NCI-H2171 treated with DMSO at 0.1 percent for 48 hours (cell line): ENCODE measurements at regions not wholly inside any gene's neighbourhood (a gene's known extent, or its start where the extent isn't known, plus 50 kb on each side); places are given as distances from the start of the nearest gene placed in this dataset.
A peak's percentile ranks its signal among the peaks of the same experiment; 100 is the strongest.
"Not testable (repeated sequence)": the region's sequence is repeated elsewhere in the genome, so short reads cannot be mapped to it uniquely, and the experiment has no call there.

ENCODE experiments used
- DNase-seq: peaks from one replicate; lab custom pipeline; 2025; lab: John Stamatoyannopoulos, UW

DNA sequence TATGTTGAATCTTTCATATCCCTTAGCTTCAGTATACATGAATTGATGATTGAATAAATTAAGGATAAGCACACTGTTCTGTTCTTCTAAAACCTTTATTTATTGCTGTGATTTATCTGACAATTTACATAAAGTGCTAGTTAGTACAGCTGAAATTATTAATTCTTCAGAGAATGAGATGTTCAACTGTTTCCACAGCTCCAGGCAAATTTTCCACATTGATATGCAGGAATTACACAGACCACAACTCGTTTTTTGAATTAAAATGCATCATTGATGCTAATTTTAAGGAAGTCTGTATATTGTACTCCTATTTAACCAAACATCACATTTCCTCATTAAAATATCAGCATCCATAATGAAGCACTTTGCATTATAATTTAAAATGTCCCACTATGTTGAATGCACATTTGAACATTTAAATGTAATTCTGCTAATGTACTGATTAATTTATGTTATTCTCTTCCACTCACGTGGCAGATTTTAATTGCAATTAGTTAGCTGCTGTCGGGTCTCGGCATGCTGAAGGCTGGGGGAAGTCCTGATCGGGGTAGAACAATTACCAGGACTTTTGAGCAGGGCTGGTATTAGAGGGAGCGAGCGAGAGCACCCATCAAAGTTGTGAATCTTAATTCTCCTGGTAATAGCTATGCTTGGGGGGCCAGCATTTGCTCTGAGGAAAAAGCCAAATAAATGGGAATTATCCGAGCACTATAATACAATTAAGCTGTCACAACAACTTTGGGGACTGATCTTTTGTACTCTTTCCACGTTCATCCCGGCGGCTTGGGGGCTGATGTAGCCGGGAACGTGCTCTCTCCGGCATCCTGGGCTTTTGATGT is 136.7 kb upstream of the TMTC4 start:
- no peak for DNase-seq

- DNase-seq, result no peak
These were observed 135.9 kb upstream of the TMTC4 start for GRCh38 chr13:100810481-100810880.

- peak; percentile 41 for DNase-seq
These were observed 135.3 kb upstream of the TMTC4 start for GRCh38 chr13:100809856-100810255.

GRCh38 chr13:100809129-100809390 is 134.5 kb upstream of the TMTC4 start:
- DNase-seq, result peak; percentile 4

GRCh38 chr13:100808330-100809128 is 133.9 kb upstream of the TMTC4 start:
- DNase-seq, result no peak

GRCh38 chr13:100803091-100803490 is 128.5 kb upstream of the TMTC4 start:
- peak; percentile 11 for DNase-seq

- DNase-seq, result no peak
These were observed 125.8 kb upstream of the TMTC4 start for GRCh38 chr13:100800283-100800875.

DNA sequence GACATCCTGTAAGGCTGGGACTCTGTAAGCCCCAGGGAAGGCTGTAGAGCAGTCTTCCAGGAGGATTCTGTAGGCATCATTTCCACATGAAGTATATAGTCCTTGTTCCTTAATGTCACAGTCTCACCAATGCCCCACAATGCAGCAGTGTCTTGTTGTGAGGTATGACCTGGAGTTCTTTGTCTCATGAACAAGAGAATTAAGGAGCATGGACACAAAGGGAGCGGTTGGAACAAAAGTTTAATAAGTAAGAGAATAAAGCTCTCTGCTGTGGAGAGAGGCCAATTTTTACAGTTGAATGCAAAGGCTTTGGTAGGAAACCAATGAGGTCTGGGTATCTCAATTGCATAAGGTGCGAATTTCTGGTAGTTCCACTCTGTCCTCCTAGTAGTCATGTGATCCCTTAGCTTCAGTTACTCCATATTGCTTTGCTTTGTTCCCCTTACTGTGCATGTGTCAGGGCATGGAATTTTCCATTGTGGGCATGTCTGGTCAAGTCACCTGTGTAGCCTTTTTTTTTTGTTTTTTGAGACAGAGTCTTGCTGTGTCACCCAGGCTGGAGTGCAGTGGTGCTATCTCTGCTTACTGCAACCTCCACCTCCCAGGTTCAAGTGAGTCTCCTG is 124.3 kb upstream of the TMTC4 start:
- DNase-seq, result peak; percentile 29

DNA sequence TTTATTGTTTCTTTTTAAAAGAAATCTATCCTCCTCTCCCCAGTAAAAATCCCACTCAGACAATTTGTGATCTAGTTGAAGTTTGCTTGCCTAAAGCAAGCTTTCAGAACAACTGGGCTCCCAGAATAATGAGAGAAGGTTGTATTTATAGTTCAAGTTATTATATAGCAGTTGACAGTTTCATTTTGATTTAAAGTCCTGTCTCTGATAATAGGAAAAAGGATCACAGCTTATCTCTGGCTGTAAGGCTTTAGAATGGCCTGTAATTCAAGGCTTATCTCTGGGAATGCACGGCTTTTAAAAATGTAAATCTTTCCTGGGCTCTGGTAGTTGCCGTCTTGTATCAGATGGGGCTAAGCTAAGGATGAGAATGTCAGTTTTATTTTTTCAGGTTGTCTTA is 123.3 kb upstream of the TMTC4 start:
- DNase-seq, result no peak

DNA sequence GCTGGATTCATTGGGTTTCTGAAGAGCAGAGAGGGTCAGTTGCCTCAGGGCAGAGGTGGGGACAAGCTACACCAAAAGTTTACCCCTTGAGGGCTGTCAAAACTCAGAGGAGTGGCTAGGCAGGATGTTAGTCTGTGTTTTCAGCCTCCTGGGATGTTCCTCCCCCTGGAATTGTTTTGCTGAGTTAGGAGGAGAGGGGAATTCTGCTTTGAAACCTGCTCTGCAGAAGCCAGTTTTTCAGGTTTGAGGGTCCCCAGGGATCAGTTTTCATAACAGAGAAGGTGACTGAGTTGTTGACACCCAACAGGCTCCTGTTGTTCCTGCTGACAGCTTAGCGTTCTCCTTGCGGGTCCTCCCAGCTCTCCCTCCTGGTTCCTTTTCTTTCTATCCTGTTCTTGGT is 121.9 kb upstream of the TMTC4 start:
- no peak for DNase-seq

- no peak for DNase-seq
These were observed 120.0 kb upstream of the TMTC4 start for GRCh38 chr13:100794575-100794974.

DNA sequence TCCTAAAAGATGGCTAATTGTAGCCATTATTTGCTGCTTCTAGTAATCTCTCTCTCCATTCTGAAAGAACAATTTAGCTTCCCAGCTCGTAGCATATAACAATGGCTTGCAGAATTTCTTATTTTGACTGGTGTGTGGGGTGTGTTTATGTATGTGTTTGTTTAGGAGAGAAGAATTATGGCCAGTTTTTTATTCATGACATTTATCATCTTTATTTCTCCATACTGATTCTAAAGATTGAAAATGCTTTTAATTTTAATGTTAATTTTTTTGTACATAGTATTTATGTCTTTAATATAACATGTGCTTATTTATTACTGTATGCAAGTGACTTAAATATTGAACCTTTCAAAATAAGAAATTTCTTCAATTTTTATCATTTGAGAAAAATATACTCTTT is 115.8 kb upstream of the TMTC4 start:
- no peak for DNase-seq

GRCh38 chr13:100789968-100790367 is 115.4 kb upstream of the TMTC4 start:
- peak; percentile 64 for DNase-seq

GRCh38 chr13:100789481-100789880 is 114.9 kb upstream of the TMTC4 start:
- DNase-seq, result peak; percentile 66

GRCh38 chr13:100789025-100789424 is 114.4 kb upstream of the TMTC4 start:
- DNase-seq, result no peak

DNA sequence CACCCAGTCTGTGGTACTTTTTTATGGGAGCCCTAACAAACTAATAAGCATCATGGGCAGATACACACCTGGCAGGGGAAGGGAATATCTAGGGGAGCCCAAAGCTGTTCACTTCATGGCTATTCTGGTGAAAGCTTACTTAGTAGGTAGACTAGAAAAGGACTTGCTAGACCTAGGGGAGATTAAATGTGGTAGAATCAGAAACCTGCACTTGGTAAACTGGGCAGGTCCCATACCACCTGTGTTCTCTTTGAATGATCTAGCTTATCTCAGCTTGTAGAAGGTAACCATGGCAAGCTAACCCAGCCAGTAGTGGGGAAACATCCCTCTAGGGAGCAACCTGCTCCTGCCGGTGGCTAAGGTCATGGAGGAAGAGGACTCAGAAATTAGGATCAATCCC is 113.9 kb upstream of the TMTC4 start:
- no peak for DNase-seq

DNA sequence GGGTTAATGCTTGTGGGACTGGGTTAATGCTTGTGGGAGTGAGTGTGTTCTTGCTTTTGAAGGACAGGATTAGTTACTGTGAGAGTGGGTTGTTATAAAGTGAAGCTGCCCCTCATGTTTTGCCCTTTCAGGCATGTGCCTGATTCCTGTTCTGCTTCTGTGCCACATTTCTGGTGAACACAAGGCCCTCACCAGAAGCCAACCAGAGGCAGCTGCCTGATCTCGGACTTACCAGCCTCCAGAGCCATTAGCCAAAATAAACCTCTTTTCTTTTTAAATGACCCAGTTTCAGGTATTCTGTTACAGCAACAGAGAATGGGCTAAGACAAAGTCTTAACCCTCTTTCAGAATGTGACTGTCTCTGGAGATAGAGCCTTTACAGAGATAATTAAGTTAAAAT is 113.3 kb upstream of the TMTC4 start:
- DNase-seq, result no peak

- not testable (repeated sequence) for DNase-seq
These were observed 102.1 kb upstream of the TMTC4 start for GRCh38 chr13:100776686-100777085.

- DNase-seq, result no peak
These were observed 99.5 kb upstream of the TMTC4 start for GRCh38 chr13:100773923-100774663.

- no peak for DNase-seq
These were observed 98.8 kb upstream of the TMTC4 start for GRCh38 chr13:100773429-100773828.

- DNase-seq, result no peak
These were observed 92.6 kb upstream of the TMTC4 start for GRCh38 chr13:100767192-100767591.

GRCh38 chr13:100766570-100766969 is 92.0 kb upstream of the TMTC4 start:
- not testable (repeated sequence) for DNase-seq
